KBM-7 (cell line): ENCODE measurements at regions not wholly inside any gene's neighbourhood (a gene's known extent, or its start where the extent isn't known, plus 50 kb on each side); places are given as distances from the start of the nearest gene placed in this dataset.

Source experiments
- DNase-seq: peaks from one replicate; pipeline ENCODE4 v3.0.0-alpha.2; 2015
- in situ Hi-C: fragments of 300-500 bp; cut with MboI; formaldehyde crosslinking; loops from 2 replicates; pipeline ENCODE4 v1.14.3; 2020; ENCODE audit warnings: low sequenced_read_pairs, low pct_unique_long_range_greater_than_20kb, mixed read lengths

- in situ Hi-C loops: no loop called here
Measured at GRCh38 chr4:81915430-81915829, 443.7 kb upstream of the RASGEF1B start.

GRCh38 chr4:81914623-81915022 is 442.9 kb upstream of the RASGEF1B start:
- in situ Hi-C loops: no loop called here
- DNase-seq: no peak

More at GRCh38 chr4:81915430-81915829, 443.7 kb upstream of the RASGEF1B start:
- DNase-seq: no peak

GRCh38 chr4:81913427-81913879 is 441.7 kb upstream of the RASGEF1B start:
- peak; percentile 57 for DNase-seq
- in situ Hi-C loops: no loop called here

- in situ Hi-C loops: no loop called here
- DNase-seq: no peak
Measured at GRCh38 chr4:81912376-81913030, 440.8 kb upstream of the RASGEF1B start.

- in situ Hi-C loops: no loop called here
- no peak for DNase-seq
Measured at GRCh38 chr4:81906905-81907304, 435.2 kb upstream of the RASGEF1B start.

- in situ Hi-C loops: no loop called here
- DNase-seq: no peak
Measured at GRCh38 chr4:81905971-81906370, 434.3 kb upstream of the RASGEF1B start.

- no peak for DNase-seq
- in situ Hi-C loops: no loop called here
Measured at GRCh38 chr4:81904121-81904520, 432.4 kb upstream of the RASGEF1B start.

- DNase-seq: no peak
- in situ Hi-C loops: no loop called here
Measured at GRCh38 chr4:81903212-81903611, 431.5 kb upstream of the RASGEF1B start.

- in situ Hi-C loops: no loop called here
- DNase-seq: no peak
Measured at GRCh38 chr4:81898862-81899504, 427.3 kb upstream of the RASGEF1B start.

- in situ Hi-C loops: no loop called here
- no peak for DNase-seq
Measured at GRCh38 chr4:81896936-81897335, 425.2 kb upstream of the RASGEF1B start.

GRCh38 chr4:81891005-81891996 is 419.6 kb upstream of the RASGEF1B start:
- no peak for DNase-seq
- in situ Hi-C loops: no loop called here

- in situ Hi-C loops: no loop called here
Measured at GRCh38 chr4:81884986-81885385, 413.3 kb upstream of the RASGEF1B start.

GRCh38 chr4:81883530-81884450 is 412.1 kb upstream of the RASGEF1B start:
- in situ Hi-C loops: no loop called here
- no peak for DNase-seq

More at GRCh38 chr4:81884986-81885385, 413.3 kb upstream of the RASGEF1B start:
- no peak for DNase-seq

- in situ Hi-C loops: no loop called here
- DNase-seq: no peak
Measured at GRCh38 chr4:81883004-81883403, 411.3 kb upstream of the RASGEF1B start.

- in situ Hi-C loops: no loop called here
- no peak for DNase-seq
Measured at GRCh38 chr4:81881855-81882621, 410.3 kb upstream of the RASGEF1B start.

GRCh38 chr4:81876106-81876505 is 404.4 kb upstream of the RASGEF1B start:
- no peak for DNase-seq
- in situ Hi-C loops: no loop called here

GRCh38 chr4:81874661-81875515 is 403.2 kb upstream of the RASGEF1B start:
- no peak for DNase-seq
- in situ Hi-C loops: no loop called here
